OCI-LY7 (cell line): ENCODE measurements at regions not wholly inside any gene's neighbourhood (a gene's known extent, or its start where the extent isn't known, plus 50 kb on each side); places are given as distances from the start of the nearest gene placed in this dataset.

Source experiments
- BruUV-seq: library from RNA; stranded (reverse); fragments of 400-500 nt; replicated peaks from 2 replicates; lab custom pipeline; 2021; lab: Mats Ljungman, UMichigan
- CTCF ChIA-PET: fragments of 300-600 bp; sonication (Branson Sonifier 250); formaldehyde crosslinking; loops from one replicate; lab custom pipeline; 2022; ENCODE audit warnings: antibody characterized with exemption; ENCODE audit not compliant: unreplicated experiment; lab: Charles Lee
- POLR2A ChIA-PET: fragments of 300-600 bp; sonication (Branson Sonifier 250); formaldehyde crosslinking; loops from one replicate; lab custom pipeline; 2022; ENCODE audit warnings: antibody characterized with exemption; lab: Charles Lee
- DNase-seq: peaks from one replicate; pipeline ENCODE4 v3.0.0-alpha.2; 2015; ENCODE audit warnings: low spot score
- H2AFZ ChIP-seq: fragments of 200-600 bp; sonication (generic), shearing (Covaris generic); 2 replicates; pipeline ENCODE4 v1.6.1; 2014; ENCODE audit warnings: mild to moderate bottlenecking, antibody characterized with exemption, low read length, moderate library complexity
- H3K27ac ChIP-seq: fragments of 200-600 bp; sonication (generic); 2 replicates; pipeline ENCODE4 v1.5.1; 2014; ENCODE audit warnings: mixed run types, low read depth, mild to moderate bottlenecking, moderate library complexity, low read length, inconsistent platforms; ENCODE audit not compliant: poor library complexity, severe bottlenecking
- H3K36me3 ChIP-seq: fragments of 200-600 bp; sonication (generic); 2 replicates; pipeline ENCODE4 v1.6.1; 2014; ENCODE audit warnings: mild to moderate bottlenecking, antibody characterized with exemption, low read length, moderate library complexity, mixed read lengths; ENCODE audit not compliant: insufficient read depth
- H3K4me1 ChIP-seq: fragments of 200-600 bp; sonication (generic); 2 replicates; pipeline ENCODE4 v1.5.1; 2014; ENCODE audit warnings: mild to moderate bottlenecking, low read length; ENCODE audit not compliant: insufficient read depth, poor library complexity, severe bottlenecking
- H3K4me2 ChIP-seq: fragments of 200-600 bp; sonication (generic); 2 replicates; pipeline ENCODE4 v1.6.1; 2014; ENCODE audit warnings: mild to moderate bottlenecking, low read length
- H3K4me3 ChIP-seq: fragments of 200-600 bp; sonication (generic); 2 replicates; pipeline ENCODE4 v1.5.1; 2014; ENCODE audit warnings: mild to moderate bottlenecking, low read depth, low read length; ENCODE audit not compliant: poor library complexity, severe bottlenecking
- H3K79me2 ChIP-seq: fragments of 200-600 bp; sonication (generic); 2 replicates; pipeline ENCODE4 v1.6.1; 2016; ENCODE audit warnings: low read depth, mild to moderate bottlenecking, low read length, moderate library complexity, mixed read lengths; ENCODE audit not compliant: insufficient read depth
- H3K9me2 ChIP-seq: fragments of 200-600 bp; sonication (generic); 2 replicates; pipeline ENCODE4 v1.6.1; 2016; ENCODE audit warnings: mild to moderate bottlenecking, low read length, mixed read lengths; ENCODE audit not compliant: insufficient read depth
- H3K9me3 ChIP-seq: fragments of 200-600 bp; sonication (generic); 2 replicates; pipeline ENCODE4 v1.6.1; 2014; ENCODE audit warnings: mild to moderate bottlenecking, mixed run types, low read length, mixed read lengths
- H4K20me1 ChIP-seq: fragments of 200-600 bp; sonication (generic); 2 replicates; pipeline ENCODE4 v1.6.1; 2014; ENCODE audit warnings: mild to moderate bottlenecking, antibody characterized with exemption, low read length, moderate library complexity, mixed read lengths; ENCODE audit not compliant: insufficient read depth
- EZH2phosphoT487 ChIP-seq: fragments of 200-600 bp; sonication (generic); IDR thresholded peaks from 2 replicates; pipeline ENCODE4 v1.6.1; 2018; ENCODE audit warnings: low read depth, borderline replicate concordance, mild to moderate bottlenecking, mixed run types, antibody characterized with exemption, low read length, moderate library complexity, mixed read lengths
- intact Hi-C: fragments of 100-400 bp; cut with micrococcal nuclease; formaldehyde crosslinking; loops from one replicate; pipeline ENCODE4 v1.10.0; 2022; ENCODE audit not compliant: unreplicated experiment
- TF ChIP-seq, protein P1 (sequence below): fragments of 200-600 bp; sonication (generic); conservative IDR thresholded peaks from 2 replicates; pipeline ENCODE4 v1.5.1; 2014; ENCODE audit warnings: mild to moderate bottlenecking, antibody characterized with exemption, low read length, moderate library complexity, mixed read lengths

DNA sequence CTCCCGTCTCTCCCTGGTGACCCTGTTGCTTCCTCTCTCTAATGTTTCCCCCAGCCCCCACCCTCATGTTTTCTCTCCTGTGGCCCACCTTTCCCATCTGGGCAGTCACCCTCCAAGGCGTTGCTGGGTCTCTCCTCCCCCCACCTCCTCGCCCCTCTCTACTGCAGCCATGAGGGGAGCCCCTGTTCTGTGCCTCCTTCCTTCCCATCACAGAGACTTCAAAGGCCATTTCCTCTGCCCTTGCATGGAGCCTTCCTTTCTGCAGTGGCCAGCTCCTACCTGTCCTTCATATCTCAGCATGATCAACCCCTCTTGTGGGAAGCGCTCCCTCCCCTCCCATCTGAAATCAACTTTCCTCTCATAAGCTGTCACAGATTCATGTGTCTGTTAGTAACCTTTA lies 194.0 kb upstream of the PRSS58 start:
- no peak overlapping the region for H3K4me2 ChIP-seq
- no peak for TF ChIP-seq EZH2phosphoT487
- TF ChIP-seq, protein P1, sequence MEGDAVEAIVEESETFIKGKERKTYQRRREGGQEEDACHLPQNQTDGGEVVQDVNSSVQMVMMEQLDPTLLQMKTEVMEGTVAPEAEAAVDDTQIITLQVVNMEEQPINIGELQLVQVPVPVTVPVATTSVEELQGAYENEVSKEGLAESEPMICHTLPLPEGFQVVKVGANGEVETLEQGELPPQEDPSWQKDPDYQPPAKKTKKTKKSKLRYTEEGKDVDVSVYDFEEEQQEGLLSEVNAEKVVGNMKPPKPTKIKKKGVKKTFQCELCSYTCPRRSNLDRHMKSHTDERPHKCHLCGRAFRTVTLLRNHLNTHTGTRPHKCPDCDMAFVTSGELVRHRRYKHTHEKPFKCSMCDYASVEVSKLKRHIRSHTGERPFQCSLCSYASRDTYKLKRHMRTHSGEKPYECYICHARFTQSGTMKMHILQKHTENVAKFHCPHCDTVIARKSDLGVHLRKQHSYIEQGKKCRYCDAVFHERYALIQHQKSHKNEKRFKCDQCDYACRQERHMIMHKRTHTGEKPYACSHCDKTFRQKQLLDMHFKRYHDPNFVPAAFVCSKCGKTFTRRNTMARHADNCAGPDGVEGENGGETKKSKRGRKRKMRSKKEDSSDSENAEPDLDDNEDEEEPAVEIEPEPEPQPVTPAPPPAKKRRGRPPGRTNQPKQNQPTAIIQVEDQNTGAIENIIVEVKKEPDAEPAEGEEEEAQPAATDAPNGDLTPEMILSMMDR: no peak
- BruUV-seq: no TSS peak
- no peak for DNase-seq
- no peaks in the 10 kb centered on the region for H3K4me1 ChIP-seq
- no peaks in the 10 kb centered on the region for H4K20me1 ChIP-seq
- H3K79me2 ChIP-seq: no peaks in the 10 kb centered on the region
- H3K9me3 ChIP-seq: no peaks in the 10 kb centered on the region
- no peak overlapping the region for H2AFZ ChIP-seq
- ChIA-PET POLR2A (no interaction called here), CTCF (no interaction called here)
- H3K4me3 ChIP-seq: no peak overlapping the region
- intact Hi-C loops: no loop called here
- no peaks in the 10 kb centered on the region for H3K36me3 ChIP-seq
- H3K9me2 ChIP-seq: no peaks in the 10 kb centered on the region
- no peak overlapping the region for H3K27ac ChIP-seq

DNA sequence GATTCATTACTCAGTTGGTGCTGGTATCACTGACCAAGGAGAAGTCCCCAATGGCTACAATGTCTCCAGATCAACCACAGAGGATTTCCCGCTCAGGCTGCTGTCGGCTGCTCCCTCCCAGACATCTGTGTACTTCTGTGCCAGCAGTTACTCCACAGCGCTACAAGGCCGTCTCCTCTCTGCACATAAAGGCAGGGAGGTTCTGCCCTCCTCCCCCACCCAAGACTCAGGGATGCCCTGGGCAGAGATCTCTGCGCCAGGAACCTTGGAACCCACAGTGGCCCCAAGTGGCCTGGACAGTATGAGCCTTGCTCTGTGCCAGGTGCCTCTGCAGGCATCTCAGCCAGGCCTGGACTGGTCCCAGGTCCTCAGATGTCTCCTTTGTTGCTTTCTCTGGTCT lies 193.4 kb upstream of the PRSS58 start:
- no peak for TF ChIP-seq EZH2phosphoT487
- TF ChIP-seq, protein P1: no peak
- Histone ChIP-seq H3K9me2 (no peaks in the 10 kb centered on the region), H2AFZ (no peak overlapping the region), H3K36me3 (no peaks in the 10 kb centered on the region), H3K9me3 (no peaks in the 10 kb centered on the region), H3K4me1 (no peaks in the 10 kb centered on the region), H3K79me2 (no peaks in the 10 kb centered on the region), H3K27ac (no peak overlapping the region), H4K20me1 (no peaks in the 10 kb centered on the region), H3K4me3 (no peak overlapping the region), H3K4me2 (no peak overlapping the region)
- ChIA-PET POLR2A (no interaction called here), CTCF (no interaction called here)
- no peak for DNase-seq
- no TSS peak for BruUV-seq
- intact Hi-C loops: no loop called here

DNA sequence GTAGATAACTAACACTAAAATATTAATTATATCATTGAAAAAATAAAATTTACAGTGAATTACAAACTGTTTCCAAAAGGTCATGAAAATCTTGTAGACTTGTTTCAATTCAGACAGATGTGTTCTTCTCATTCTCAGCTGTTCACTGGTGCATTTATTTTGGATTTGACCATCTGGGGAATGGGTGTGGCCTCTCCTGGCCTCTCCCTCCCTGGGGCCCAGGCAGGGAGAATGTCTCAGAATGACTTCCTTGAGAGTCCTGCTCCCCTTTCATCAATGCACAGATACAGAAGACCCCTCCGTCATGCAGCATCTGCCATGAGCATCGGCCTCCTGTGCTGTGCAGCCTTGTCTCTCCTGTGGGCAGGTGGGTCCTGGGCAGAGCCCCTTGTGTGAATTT lies 192.8 kb upstream of the PRSS58 start:
- H3K4me1 ChIP-seq: no peaks in the 10 kb centered on the region
- ChIA-PET CTCF (no interaction called here), POLR2A (no interaction called here)
- H3K4me3 ChIP-seq: no peak overlapping the region
- intact Hi-C loops: no loop called here
- BruUV-seq: no TSS peak
- no peaks in the 10 kb centered on the region for H3K79me2 ChIP-seq
- no peaks in the 10 kb centered on the region for H4K20me1 ChIP-seq
- DNase-seq: no peak
- no peak overlapping the region for H3K4me2 ChIP-seq
- H2AFZ ChIP-seq: no peak overlapping the region
- no peaks in the 10 kb centered on the region for H3K9me2 ChIP-seq
- no peak for TF ChIP-seq EZH2phosphoT487
- TF ChIP-seq, protein P1: no peak
- no peak overlapping the region for H3K27ac ChIP-seq
- H3K9me3 ChIP-seq: no peaks in the 10 kb centered on the region
- H3K36me3 ChIP-seq: no peaks in the 10 kb centered on the region
